ENCODE measurements at regions not wholly inside any gene's neighbourhood (a gene's known extent, or its start where the extent isn't known, plus 50 kb on each side); places are given as distances from the start of the nearest gene placed in this dataset.

DNA sequence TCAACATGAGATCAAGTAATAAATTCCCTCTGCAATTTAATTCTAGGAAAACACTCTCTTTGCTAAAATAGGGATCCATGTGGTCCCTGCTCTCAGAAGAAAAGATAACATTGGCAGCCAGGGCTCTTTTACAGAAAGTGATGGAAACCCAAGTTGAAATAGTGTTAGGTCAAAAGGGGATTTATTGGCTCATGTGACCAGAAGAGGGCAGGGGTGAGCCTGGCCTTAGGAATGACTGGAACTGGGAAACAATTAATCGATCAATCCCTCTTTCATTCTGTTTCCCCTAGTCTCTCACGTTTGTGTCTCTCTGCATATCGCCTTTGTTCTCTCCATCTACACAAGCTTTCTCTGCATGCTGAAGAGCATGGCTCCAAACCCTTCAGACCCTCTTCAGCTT is 58.3 kb upstream of the ALDH1B1 start:
- no peak for TF ChIP-seq EZH2 (IDR thresholded peaks at IDR 0.05; ENCODE audit: borderline replicate concordance)
- TF ChIP-seq EZH2phosphoT487 (IDR thresholded peaks at IDR 0.05; ENCODE audit: low read depth, severe bottlenecking, unreplicated experiment), result no peak
